Lung (tissue), 11 donors: ENCODE measurements at regions not wholly inside any gene's neighbourhood (a gene's known extent, or its start where the extent isn't known, plus 50 kb on each side); places are given as distances from the start of the nearest gene placed in this dataset.

ENCODE experiments used
- ATAC-seq: fragments of 200-7000 bp; cut with Tn5 transposase; one replicate; pipeline ENCODE4 v1.9.1; 2020; ENCODE audit warnings: moderate number of reproducible peaks; ENCODE audit not compliant: insufficient read depth, low FRiP score
- DNase-seq, 3 donors: peaks; one replicate each; pipeline ENCODE4 v3.0.0-alpha.2; 2013 to 2017
- H3K27ac ChIP-seq, 2 donors: one replicate each; pipeline ENCODE4 v1.5.1; 2013; ENCODE audit warnings: mild to moderate bottlenecking in 2 of 2, moderate library complexity in 2 of 2, control low read depth in 1 of 2, inconsistent platforms in 1 of 2, low read depth in 1 of 2, low read length in 1 of 2
- H3K27me3 ChIP-seq, 3 donors: one replicate each; pipeline ENCODE4 v1.5.1; 2013; ENCODE audit warnings: low read length in 2 of 3; ENCODE audit not compliant: control insufficient read depth in 3 of 3, insufficient read depth in 3 of 3
- H3K36me3 ChIP-seq, 4 donors: one replicate each; pipeline ENCODE4 v1.5.1; 2013; ENCODE audit warnings: low read length in 4 of 4, mild to moderate bottlenecking in 1 of 4, moderate library complexity in 1 of 4; ENCODE audit not compliant: control insufficient read depth in 4 of 4, insufficient read depth in 4 of 4
- H3K4me1 ChIP-seq, 5 donors: one replicate each; pipeline ENCODE4 v1.5.1; 2013; ENCODE audit warnings: low read length in 5 of 5, mild to moderate bottlenecking in 2 of 5, moderate library complexity in 1 of 5; ENCODE audit not compliant: control insufficient read depth in 5 of 5, insufficient read depth in 5 of 5
- H3K4me3 ChIP-seq: one replicate; pipeline ENCODE4 v1.5.1; 2013; ENCODE audit warnings: mild to moderate bottlenecking, control low read depth, moderate library complexity
- H3K9ac ChIP-seq, 2 donors: one replicate each; pipeline ENCODE4 v1.5.1; 2013; ENCODE audit warnings: low read length in 2 of 2, control low read depth in 1 of 2; ENCODE audit not compliant: insufficient read depth in 1 of 2
- H3K9me3 ChIP-seq, 4 donors: one replicate each; pipeline ENCODE4 v1.5.1; 2013; ENCODE audit warnings: low read length in 3 of 4, mild to moderate bottlenecking in 1 of 4, moderate library complexity in 1 of 4; ENCODE audit not compliant: control insufficient read depth in 4 of 4, insufficient read depth in 3 of 4
- WGBS, 2 donors: extraction: QIAGEN DNeasy Blood & Tissue Kit; methylation state at CpG; one replicate each; pipeline ENCODE4 v1.1.7; 2013; 5-methylcytosine and 5-hydroxymethylcytosine counted together
- TF ChIP-seq, protein P1 (sequence below): IDR thresholded peaks from 2 replicates; pipeline ENCODE4 v1.5.1; 2012; ENCODE audit warnings: mild to moderate bottlenecking; ENCODE audit errors: control extremely low read depth, extremely low read depth
- donor health status: control.
- donor health status: control.
- donor health status: Bipolar disorder and iron deficiency.
- donor health status: healthy.
- donor health status: DM: yes; HTN: yes; CAD: no.

DNA sequence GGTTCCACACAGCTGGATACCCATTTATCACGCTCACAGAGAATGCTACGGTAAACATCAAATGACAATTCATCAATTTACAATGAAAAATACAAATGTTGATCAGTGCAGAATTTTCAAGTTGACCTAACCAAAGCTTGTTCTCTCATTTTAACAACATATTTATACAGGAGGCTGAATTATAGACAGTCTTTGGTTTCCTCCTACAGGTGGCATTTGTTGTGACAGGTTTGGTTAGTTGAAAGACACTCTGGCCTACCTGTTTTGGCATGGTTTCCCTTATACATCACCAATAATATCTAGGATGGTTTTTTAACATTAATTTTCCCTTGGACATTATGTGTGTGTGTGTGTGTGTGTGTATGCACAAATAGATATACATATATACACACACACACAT, 642.5 kb upstream of the MMS22L start:
- WGBS, 2 donors = 61 to 80% methylated on average over 2 of the region's 2 CpGs
- no peaks in the 10 kb centered on the region for H3K36me3 ChIP-seq
- no peaks in the 10 kb centered on the region for H3K27me3 ChIP-seq
- ATAC-seq (no peak), DNase-seq (no peak)
- H3K9ac ChIP-seq = no peak overlapping the region
- TF ChIP-seq, protein P1, sequence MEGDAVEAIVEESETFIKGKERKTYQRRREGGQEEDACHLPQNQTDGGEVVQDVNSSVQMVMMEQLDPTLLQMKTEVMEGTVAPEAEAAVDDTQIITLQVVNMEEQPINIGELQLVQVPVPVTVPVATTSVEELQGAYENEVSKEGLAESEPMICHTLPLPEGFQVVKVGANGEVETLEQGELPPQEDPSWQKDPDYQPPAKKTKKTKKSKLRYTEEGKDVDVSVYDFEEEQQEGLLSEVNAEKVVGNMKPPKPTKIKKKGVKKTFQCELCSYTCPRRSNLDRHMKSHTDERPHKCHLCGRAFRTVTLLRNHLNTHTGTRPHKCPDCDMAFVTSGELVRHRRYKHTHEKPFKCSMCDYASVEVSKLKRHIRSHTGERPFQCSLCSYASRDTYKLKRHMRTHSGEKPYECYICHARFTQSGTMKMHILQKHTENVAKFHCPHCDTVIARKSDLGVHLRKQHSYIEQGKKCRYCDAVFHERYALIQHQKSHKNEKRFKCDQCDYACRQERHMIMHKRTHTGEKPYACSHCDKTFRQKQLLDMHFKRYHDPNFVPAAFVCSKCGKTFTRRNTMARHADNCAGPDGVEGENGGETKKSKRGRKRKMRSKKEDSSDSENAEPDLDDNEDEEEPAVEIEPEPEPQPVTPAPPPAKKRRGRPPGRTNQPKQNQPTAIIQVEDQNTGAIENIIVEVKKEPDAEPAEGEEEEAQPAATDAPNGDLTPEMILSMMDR = no peak
- no peak overlapping the region for H3K27ac ChIP-seq
- no peak overlapping the region for H3K4me3 ChIP-seq
- H3K4me1 ChIP-seq = no peaks in the 10 kb centered on the region
- H3K9me3 ChIP-seq = no peaks in the 10 kb centered on the region

DNA sequence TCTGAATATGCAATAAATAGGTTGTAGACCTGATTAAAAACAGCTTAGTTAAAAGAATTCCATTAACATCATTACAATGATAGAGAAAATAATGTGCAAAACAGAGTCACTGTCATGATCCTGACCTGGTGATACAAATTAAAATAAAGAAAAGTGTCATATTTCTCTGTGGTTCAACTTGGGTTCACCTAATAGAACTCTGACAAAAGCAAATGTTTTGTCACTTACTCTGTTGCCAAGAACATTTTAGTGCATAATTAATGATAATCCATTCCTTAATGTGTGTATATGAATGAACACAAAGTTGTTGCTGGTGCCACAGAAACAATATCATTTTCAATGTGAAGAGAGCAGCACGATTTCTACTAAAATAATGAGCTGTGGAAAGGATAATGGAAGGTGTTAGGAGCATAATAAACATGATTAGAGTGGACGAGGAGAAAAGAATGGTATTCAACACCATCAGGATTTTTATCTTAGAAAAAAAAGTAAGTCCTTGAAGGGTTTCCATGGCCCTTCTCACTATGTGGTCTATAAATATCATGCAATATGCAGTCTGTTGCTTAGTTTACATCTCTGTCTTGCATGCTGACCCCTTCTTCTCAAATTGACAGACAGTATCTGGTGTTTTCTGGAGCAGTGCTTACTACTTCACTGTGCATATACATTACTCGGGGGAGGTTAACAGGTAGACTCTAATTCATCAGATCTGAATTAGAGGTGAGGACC, 656.6 kb upstream of the MMS22L start:
- H3K9ac ChIP-seq = no peak overlapping the region
- DNase-seq (no peak), ATAC-seq (no peak)
- H3K27me3 ChIP-seq = no peaks in the 10 kb centered on the region
- TF ChIP-seq, protein P1 = no peak
- H3K4me1 ChIP-seq = no peaks in the 10 kb centered on the region
- no peak overlapping the region for H3K27ac ChIP-seq
- H3K9me3 ChIP-seq = no peaks in the 10 kb centered on the region
- H3K4me3 ChIP-seq = no peak overlapping the region
- WGBS, 2 donors = 63 to 75% methylated on average over 3 of the region's 3 CpGs
- no peaks in the 10 kb centered on the region for H3K36me3 ChIP-seq

DNA sequence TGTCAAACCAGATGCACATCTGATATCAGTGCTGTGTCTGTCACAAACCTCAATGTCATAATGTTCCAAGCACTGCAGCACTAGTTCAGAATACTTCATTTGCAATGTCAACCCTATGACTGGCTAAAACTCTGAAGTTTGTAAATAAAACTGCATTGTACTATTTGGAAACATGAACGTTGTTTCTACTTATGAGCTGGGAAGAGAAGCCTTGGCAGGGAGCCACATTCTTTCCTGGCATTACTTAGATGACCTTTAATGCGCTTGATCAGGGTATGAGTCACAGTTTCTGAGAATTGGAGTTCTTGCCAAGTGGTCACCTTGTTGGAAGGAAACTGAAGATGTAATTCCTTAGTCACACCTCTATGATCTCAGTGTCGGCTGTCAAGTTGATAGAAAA, 664.8 kb upstream of the MMS22L start:
- Histone ChIP-seq H3K9me3 (no peaks in the 10 kb centered on the region), H3K27me3 (no peaks in the 10 kb centered on the region), H3K36me3 (no peaks in the 10 kb centered on the region), H3K4me1 (no peaks in the 10 kb centered on the region), H3K27ac (no peak overlapping the region), H3K4me3 (no peak overlapping the region), H3K9ac (no peak overlapping the region)
- WGBS, 2 donors = 28 to 59% methylated on average over 3 of the region's 3 CpGs
- DNase-seq = peak; percentile 27 to 65 (median 56)
- peak; percentile 81 for ATAC-seq
- TF ChIP-seq, protein P1 = no peak

DNA sequence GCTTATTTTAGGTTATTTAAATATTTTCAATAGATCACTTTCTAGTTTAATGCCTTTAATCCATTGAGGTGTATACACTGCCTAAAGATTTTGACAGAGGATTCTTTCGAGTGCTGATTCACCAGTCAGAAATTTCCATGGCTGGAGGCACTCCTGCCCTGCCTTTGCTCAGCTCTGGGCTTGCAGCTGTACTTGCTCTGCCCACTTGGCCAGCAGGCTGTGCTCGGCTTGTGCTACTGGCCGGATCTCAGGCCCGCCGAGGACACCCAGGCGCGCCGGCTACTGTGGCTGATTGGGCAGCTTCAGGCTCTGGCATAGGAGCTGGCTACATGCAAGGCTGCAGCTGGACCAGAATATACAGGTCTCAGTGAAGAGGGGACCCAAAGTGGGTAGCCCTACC, 675.1 kb upstream of the MMS22L start:
- WGBS, 2 donors = 92% methylated on average over 8 of the region's 8 CpGs
- TF ChIP-seq, protein P1 = no peak
- Histone ChIP-seq H3K27ac (no peak overlapping the region), H3K27me3 (no peaks in the 10 kb centered on the region), H3K9ac (no peak overlapping the region), H3K4me3 (no peak overlapping the region), H3K36me3 (no peaks in the 10 kb centered on the region), H3K9me3 (no peaks in the 10 kb centered on the region), H3K4me1 (no peaks in the 10 kb centered on the region)
- DNase-seq = no peak
- no peak for ATAC-seq
